NT2/D1 (cell line): ENCODE measurements at regions not wholly inside any gene's neighbourhood (a gene's known extent, or its start where the extent isn't known, plus 50 kb on each side); places are given as distances from the start of the nearest gene placed in this dataset.
"Not testable (repeated sequence)": the region's sequence is repeated elsewhere in the genome, so short reads cannot be mapped to it uniquely, and the experiment has no call there.

Experiments
- DNase-seq: peaks from one replicate; pipeline ENCODE4 v3.0.0-alpha.2; 2011; ENCODE audit warnings: low read depth, low spot score
- H3K27me3 ChIP-seq: 2 replicates; pipeline ENCODE4 v1.6.0; 2011; ENCODE audit warnings: mild to moderate bottlenecking; ENCODE audit not compliant: insufficient read length, insufficient read depth
- H3K36me3 ChIP-seq: 2 replicates; pipeline ENCODE4 v1.6.1; 2011; ENCODE audit warnings: mild to moderate bottlenecking, low read length, mixed read lengths; ENCODE audit not compliant: insufficient read depth, insufficient read length
- H3K4me1 ChIP-seq: 2 replicates; pipeline ENCODE4 v1.5.1; 2011; ENCODE audit not compliant: insufficient read depth, insufficient read length
- H3K4me3 ChIP-seq: 2 replicates; pipeline ENCODE4 v1.5.1; 2011; ENCODE audit warnings: low read depth; ENCODE audit not compliant: insufficient read length
- H3K9ac ChIP-seq: 2 replicates; pipeline ENCODE4 v1.6.0; 2011; ENCODE audit warnings: low read depth; ENCODE audit not compliant: insufficient read length
- H3K9me3 ChIP-seq: 2 replicates; pipeline ENCODE4 v1.5.1; 2011; ENCODE audit warnings: mild to moderate bottlenecking, low read length; ENCODE audit not compliant: insufficient read depth
- SUZ12 ChIP-seq: IDR thresholded peaks from 2 replicates; pipeline ENCODE4 v1.6.1; 2011; ENCODE audit not compliant: insufficient read length, insufficient read depth; ENCODE audit errors: extremely low read depth
- YY1 ChIP-seq: IDR thresholded peaks from 2 replicates; pipeline ENCODE4 v1.6.1; 2011; ENCODE audit not compliant: insufficient read length, insufficient read depth
- ZNF274 ChIP-seq: IDR thresholded peaks from 2 replicates; pipeline ENCODE4 v1.6.1; 2011; ENCODE audit warnings: mild to moderate bottlenecking, low read depth, low read length

DNA sequence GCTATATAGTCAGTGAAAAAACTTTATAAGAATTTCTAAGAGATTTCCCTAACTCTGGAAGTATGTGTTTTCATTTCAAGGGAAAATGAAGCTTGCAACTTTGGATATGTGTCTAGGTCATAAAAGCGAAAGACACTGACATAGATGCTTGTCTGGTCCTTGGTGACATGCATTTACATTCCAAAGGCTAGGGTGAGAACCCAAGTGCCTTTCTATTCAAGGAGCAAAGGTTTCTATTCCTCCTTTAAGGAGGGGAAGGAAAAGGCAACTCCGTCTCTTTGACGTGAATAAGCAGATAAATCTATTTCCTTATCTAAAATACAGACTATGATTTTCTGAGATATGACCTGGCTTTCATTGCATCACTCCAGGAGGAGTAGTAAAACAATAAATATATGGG lies 261.1 kb downstream of the CDH7 start:
- DNase-seq: no peak
- Histone ChIP-seq H3K9ac (no peak overlapping the region), H3K36me3 (no peaks in the 10 kb centered on the region), H3K9me3 (no peaks in the 10 kb centered on the region), H3K4me1 (no peaks in the 10 kb centered on the region), H3K27me3 (no peaks in the 10 kb centered on the region), H3K4me3 (no peak overlapping the region)
- TF ChIP-seq YY1: no peak
- TF ChIP-seq SUZ12: no peak
- TF ChIP-seq ZNF274: no peak

DNA sequence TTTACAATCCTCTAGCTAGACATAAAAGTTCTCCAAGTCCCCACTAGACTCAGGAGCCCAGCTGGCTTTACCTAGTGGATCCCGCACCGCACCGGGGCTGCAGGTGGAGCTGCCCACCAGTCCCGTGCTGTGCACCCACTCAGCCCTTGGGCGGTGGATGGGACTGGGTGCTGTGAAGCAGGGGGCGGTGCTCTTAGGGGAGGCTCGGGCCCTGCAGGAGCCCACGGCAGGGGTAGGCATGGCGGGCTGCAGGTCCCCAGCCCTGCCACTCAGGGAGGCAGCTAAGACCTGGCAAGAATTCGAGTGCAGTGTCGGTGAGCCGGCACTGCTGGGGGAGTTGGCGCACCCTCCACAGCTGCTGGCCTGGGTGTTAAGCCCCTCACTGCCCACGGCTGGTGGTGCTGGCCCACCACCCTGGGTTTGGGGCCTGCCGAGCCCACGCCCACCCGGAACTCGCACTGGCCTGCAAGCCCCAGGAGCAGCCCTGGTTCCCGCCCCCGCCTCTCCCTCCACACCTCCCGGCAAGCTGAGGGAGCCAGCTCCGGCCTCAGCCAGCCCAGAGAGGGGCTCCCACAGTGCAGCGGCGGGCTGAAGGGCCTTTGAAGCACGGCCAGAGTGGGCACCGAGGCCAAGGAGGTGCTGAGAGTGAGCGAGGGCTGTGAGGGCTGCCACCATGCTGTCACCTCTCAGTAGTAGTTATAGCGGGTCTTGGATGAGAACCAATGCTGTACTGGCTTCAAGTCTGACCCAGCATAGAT lies 255.2 kb downstream of the CDH7 start:
- TF ChIP-seq YY1 (no peak), ZNF274 (no peak), SUZ12 (no peak)
- H3K9ac ChIP-seq: no peak overlapping the region

DNA sequence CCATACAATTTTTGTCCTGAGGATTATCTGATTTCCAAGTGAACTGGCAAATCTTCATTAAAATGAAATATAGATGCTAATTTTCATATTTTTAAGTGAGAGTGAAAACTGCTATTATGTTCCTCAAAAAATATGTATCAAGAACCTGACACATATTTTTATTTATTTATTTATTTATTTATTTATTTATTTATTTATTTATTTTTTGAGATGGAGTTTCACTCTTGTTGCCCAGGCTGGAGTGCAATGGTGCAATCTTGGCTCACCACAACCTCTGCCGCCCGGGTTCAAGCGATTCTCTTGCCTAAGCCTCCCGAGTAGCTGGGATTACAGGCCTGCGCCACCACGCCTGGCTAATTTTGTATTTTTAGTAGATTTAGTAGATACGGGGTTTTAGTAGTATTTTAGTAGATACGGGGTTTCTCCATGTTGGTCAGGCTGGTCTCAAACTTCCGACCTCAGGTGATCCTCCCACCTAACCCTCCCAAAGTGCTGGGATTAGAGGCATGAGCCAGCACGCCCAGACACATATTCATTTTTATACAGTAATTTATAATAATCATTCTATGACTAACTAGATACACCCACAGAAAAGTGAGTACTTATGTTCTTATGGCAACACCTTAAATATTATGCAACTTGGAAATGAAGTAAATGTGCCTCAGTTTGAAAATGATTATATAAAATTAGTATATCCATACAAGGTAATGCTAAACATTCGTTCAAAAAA lies 248.3 kb downstream of the CDH7 start:
- not testable (repeated sequence) for H3K27me3 ChIP-seq, H3K4me3 ChIP-seq, H3K9me3 ChIP-seq, DNase-seq, H3K9ac ChIP-seq, H3K4me1 ChIP-seq, H3K36me3 ChIP-seq

More for the DNA sequence above, 255.2 kb downstream of the CDH7 start:
- no peak for DNase-seq
- Histone ChIP-seq H3K36me3 (no peaks in the 10 kb centered on the region), H3K9me3 (peaks cover 10% of the 10 kb centered on the region; the same call in 1 of the 2 replicates), H3K4me3 (no peak overlapping the region), H3K4me1 (no peaks in the 10 kb centered on the region), H3K27me3 (no peaks in the 10 kb centered on the region)

DNA sequence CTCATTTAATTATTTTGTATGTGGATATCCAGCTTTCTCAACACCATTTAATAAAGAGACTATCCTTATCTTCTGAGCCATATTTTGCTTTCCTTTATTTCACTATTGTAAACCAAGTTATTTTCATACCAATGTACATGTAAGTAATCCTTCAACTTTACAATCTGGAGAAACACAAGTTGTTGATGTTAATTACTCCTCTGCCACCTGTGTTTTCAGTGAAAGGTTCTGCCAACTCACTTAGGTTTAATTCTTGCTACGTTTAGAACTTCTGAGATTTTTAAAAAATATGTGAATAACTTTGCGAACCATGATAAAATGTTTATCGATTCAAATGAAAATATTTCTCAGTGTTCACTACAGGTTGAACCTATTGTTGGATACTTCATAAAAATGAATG lies 244.4 kb downstream of the CDH7 start:
- Histone ChIP-seq H3K4me3 (no peak overlapping the region), H3K27me3 (no peaks in the 10 kb centered on the region), H3K4me1 (no peaks in the 10 kb centered on the region), H3K36me3 (no peaks in the 10 kb centered on the region), H3K9ac (no peak overlapping the region), H3K9me3 (no peaks in the 10 kb centered on the region)
- DNase-seq: no peak
- TF ChIP-seq SUZ12: no peak
- TF ChIP-seq ZNF274: no peak
- TF ChIP-seq YY1: no peak

DNA sequence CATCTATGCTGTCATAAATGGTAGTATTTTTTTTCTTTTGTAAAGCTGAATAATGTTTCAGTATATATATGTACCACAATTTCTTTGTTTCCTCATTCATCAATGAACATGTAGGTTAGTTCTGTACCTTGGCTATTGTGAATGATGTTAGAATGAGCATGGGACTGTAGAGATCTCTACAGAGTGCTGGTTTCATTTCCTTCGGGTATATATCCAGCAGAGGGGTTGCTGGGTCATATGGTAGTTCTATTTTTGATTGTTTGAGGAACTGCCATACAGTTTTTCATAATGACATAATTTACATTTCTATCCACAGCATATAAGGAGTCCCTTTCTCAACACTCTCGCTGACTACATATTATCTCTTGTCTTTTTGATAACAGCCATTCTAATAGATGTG lies 243.5 kb downstream of the CDH7 start:
- Histone ChIP-seq H3K9me3 (no peaks in the 10 kb centered on the region), H3K27me3 (no peaks in the 10 kb centered on the region), H3K4me3 (no peak overlapping the region), H3K9ac (no peak overlapping the region), H3K4me1 (no peaks in the 10 kb centered on the region), H3K36me3 (no peaks in the 10 kb centered on the region)
- TF ChIP-seq ZNF274: no peak
- no peak for TF ChIP-seq SUZ12
- TF ChIP-seq YY1: no peak
- no peak for DNase-seq

DNA sequence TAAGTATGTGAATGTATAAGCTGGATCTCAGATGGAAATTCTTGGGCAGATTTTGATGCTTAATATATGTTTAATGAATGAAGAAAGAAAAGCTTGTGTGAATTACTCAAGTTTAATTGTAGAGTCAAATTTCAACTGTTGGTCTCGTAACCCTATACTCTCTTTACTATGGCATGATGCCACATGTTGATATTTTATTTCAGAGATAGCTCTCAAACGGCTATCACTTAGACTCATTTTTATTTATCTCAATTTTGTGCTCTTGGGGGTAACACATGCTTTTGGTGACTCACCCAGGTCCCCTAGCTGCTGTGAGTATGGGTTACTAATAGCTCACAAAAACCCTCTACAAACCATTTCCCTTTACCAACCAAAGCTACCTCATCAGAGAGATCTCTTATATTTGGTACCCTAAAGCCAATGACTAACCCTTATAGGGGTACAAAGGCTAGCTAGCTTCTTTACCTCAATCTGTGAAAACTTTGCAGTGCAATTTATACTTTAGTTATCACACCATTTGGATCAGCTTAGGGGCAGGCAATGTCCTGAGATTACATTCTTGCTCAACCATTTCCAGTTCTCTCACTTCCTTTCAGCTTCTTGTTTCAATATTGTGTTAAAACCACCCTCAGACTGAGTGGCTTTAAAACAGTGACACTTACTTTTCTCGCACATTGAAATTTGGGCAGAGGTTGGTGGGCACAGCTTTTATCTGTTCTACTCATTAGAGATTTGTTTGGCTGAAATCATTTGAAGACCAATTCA lies 240.3 kb downstream of the CDH7 start:
- Histone ChIP-seq H3K9ac (no peak overlapping the region), H3K9me3 (no peaks in the 10 kb centered on the region), H3K4me1 (no peaks in the 10 kb centered on the region), H3K4me3 (no peak overlapping the region), H3K27me3 (no peaks in the 10 kb centered on the region), H3K36me3 (no peaks in the 10 kb centered on the region)
- TF ChIP-seq ZNF274: no peak
- DNase-seq: no peak

DNA sequence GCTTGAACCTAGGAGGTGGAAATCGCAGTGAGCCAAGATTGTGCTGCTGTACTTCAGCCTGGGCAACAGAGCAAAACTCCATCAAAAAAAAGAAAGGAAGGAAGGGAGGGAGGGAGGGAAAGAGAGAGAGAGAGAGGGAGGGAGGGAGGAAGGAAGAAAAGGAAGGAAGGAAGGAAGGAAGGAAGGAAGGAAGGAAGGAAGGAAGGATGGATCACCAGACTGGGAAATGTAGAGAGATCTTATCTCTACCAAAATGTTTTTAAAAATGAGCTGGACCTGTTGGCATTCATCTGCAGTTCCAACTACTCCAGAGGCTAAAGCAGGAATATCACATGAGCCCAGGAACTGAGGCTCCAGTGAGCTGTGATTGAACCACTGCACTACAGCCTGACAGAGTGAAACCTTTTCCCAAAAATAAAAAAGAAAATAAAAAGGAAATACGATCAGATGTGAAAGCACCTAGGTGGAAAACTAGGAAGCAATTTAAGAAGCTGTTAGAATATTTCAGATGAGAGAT lies 239.4 kb downstream of the CDH7 start:
- H3K4me1 ChIP-seq: no peaks in the 10 kb centered on the region
- DNase-seq: no peak
- H3K9me3 ChIP-seq: no peaks in the 10 kb centered on the region
- TF ChIP-seq YY1 (no peak), SUZ12 (no peak), ZNF274 (no peak)
- H3K36me3 ChIP-seq: no peaks in the 10 kb centered on the region
- no peak overlapping the region for H3K4me3 ChIP-seq
- no peaks in the 10 kb centered on the region for H3K27me3 ChIP-seq
- no peak overlapping the region for H3K9ac ChIP-seq
